HUES6 (cell line): ENCODE measurements at regions not wholly inside any gene's neighbourhood (a gene's known extent, or its start where the extent isn't known, plus 50 kb on each side); places are given as distances from the start of the nearest gene placed in this dataset.

Source experiments
- H3K27ac ChIP-seq: 2 replicates; pipeline ENCODE4 v1.7.0; 2013; ENCODE audit warnings: low read depth, mild to moderate bottlenecking, low read length, inconsistent platforms
- H3K27me3 ChIP-seq: 2 replicates; pipeline ENCODE4 v1.6.1; 2013; ENCODE audit warnings: low read length; ENCODE audit not compliant: control insufficient read depth, insufficient read depth
- H3K36me3 ChIP-seq: 2 replicates; pipeline ENCODE4 v1.6.1; 2013; ENCODE audit warnings: low read length; ENCODE audit not compliant: control insufficient read depth, insufficient read depth
- H3K4me1 ChIP-seq: 2 replicates; pipeline ENCODE4 v1.6.1; 2013; ENCODE audit warnings: low read length; ENCODE audit not compliant: control insufficient read depth, insufficient read depth
- H3K4me3 ChIP-seq: 2 replicates; pipeline ENCODE4 v1.5.1; 2013; ENCODE audit warnings: low read depth, low read length
- H3K9ac ChIP-seq: one replicate; pipeline ENCODE4 v1.6.1; 2013; ENCODE audit warnings: mild to moderate bottlenecking, low read length
- H3K9me3 ChIP-seq: 2 replicates; pipeline ENCODE4 v1.6.1; 2013; ENCODE audit warnings: low read depth, low read length; ENCODE audit not compliant: control insufficient read depth, insufficient read depth

DNA sequence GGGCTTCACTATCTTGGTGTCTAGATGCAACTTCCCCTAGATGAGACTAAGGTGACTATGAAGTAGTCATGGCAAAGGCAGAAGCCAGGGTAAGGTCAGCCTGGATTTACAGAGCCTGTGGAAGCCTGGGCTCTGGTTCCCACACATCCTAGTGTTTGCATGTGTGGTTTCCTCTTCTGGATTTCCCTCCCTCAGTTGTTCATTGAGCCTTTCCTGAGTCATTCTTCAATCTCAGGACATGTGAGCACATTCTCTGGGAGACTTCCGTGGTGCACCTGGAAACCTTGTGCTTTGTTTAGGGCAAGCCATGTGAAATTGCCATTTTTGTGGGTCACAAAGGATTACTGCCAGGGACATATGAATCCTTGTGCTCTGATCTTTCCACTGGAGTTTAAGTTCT is 236.6 kb downstream of the C12orf75 start:
- Histone ChIP-seq H3K4me1 (peaks cover 10% of the 10 kb centered on the region), H3K27ac (no peak overlapping the region), H3K9ac (no peak overlapping the region), H3K9me3 (no peaks in the 10 kb centered on the region), H3K27me3 (no peaks in the 10 kb centered on the region), H3K4me3 (no peak overlapping the region), H3K36me3 (no peaks in the 10 kb centered on the region)

DNA sequence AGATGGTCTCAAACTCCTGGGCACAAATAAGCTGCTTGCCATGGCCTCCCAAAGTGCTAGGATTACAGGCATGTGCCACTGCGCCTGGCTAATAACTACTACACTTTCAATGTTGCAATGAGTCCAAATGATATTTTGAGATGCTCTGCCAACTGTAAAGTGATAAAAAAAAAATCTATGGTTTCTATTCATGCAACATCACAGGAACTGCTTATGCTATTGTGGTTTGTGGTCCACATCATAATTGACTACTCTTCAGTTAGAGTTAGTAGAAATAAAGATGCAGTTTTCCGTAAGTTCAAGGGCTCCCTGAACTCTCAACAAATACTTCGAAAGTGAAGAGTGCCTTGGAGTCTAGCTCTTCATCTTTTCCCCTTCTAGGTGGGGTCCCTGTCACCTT is 239.4 kb downstream of the C12orf75 start:
- H3K4me3 ChIP-seq, result no peak overlapping the region

DNA sequence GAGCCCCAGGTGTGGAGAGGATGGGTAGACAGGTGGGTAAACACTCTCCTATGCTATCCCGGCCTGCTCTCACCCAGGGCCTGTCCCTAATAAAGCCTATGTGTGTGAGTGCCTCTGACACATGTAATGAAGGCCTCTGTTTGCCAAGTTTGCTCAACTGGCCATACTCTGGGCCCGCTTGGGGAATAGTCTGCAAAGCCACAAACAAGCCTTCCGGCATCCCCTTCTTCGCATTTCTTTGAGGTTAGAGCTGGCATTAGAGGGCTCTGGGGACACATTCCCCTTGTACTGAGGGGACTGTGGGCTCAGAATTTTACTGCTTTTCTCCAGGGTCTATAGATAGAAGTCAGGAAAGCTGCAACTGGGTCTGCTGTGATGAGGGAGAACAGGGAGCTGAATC is 240.5 kb downstream of the C12orf75 start:
- no peaks in the 10 kb centered on the region for H3K27me3 ChIP-seq
- H3K27ac ChIP-seq, result no peak overlapping the region
- H3K9me3 ChIP-seq, result no peaks in the 10 kb centered on the region
- no peaks in the 10 kb centered on the region for H3K36me3 ChIP-seq
- no peak overlapping the region for H3K9ac ChIP-seq
- H3K4me3 ChIP-seq, result no peak overlapping the region
- no peaks in the 10 kb centered on the region for H3K4me1 ChIP-seq

More for the DNA sequence above, 239.4 kb downstream of the C12orf75 start:
- no peaks in the 10 kb centered on the region for H3K36me3 ChIP-seq
- H3K27me3 ChIP-seq, result no peaks in the 10 kb centered on the region
- H3K27ac ChIP-seq, result no peak overlapping the region
- H3K9me3 ChIP-seq, result no peaks in the 10 kb centered on the region
- H3K4me1 ChIP-seq, result no peaks in the 10 kb centered on the region
- no peak overlapping the region for H3K9ac ChIP-seq

DNA sequence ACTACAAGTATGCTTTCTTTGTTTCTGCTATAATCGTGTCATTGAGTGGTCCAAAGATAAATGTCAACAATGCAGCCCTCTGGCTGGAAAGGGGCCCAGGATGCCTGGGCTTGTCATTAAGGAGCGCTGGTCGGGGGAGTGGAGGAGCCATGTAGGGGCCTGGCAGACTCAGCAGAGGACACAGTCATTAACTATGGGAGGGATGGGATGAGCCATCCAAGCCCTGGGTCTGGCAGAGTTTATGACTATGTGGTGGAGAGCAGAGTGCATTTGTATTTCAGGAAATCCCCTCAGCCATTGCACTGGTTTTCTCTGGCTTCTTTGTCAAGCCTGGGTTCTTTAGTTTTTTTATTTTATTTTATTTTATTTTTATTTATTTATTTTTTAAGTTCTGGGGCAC is 243.1 kb downstream of the C12orf75 start:
- H3K9ac ChIP-seq, result no peak overlapping the region
- H3K27ac ChIP-seq, result no peak overlapping the region
- no peaks in the 10 kb centered on the region for H3K36me3 ChIP-seq
- H3K4me1 ChIP-seq, result no peaks in the 10 kb centered on the region
- no peaks in the 10 kb centered on the region for H3K9me3 ChIP-seq
- H3K27me3 ChIP-seq, result no peaks in the 10 kb centered on the region
- no peak overlapping the region for H3K4me3 ChIP-seq

DNA sequence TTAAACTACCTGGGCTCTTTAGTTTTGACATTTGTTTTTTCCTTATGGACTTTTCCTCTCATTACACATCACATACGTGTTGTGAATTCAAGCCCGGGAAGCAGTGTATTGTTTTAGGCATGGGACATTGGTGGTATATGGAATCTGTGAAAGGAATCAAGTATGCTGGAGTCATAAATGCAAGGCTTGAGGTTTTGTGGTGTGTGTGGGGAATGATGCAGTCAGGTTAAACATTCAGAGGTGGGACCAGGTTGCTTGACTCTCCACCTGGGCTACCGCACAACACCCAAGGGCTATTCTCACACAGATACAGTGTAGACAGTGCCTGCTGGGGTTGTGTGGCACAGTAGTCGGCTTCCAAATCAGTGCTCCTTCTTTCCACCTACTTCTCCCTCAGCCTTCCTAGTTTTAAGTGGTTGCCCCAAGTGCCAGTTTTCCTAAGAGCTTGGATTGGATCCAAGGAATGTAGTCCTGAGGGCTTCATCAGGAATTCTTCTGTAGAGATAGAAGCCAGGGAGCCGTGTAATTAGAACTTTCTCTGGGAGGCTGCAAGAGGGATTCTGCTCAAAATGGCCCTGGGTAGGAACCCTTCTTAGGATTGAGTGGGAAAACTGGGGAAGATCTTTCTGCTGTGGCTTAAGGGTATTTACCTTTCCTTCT is 243.7 kb downstream of the C12orf75 start:
- Histone ChIP-seq H3K36me3 (no peaks in the 10 kb centered on the region), H3K9me3 (no peaks in the 10 kb centered on the region), H3K4me3 (no peak overlapping the region), H3K4me1 (no peaks in the 10 kb centered on the region), H3K27me3 (no peaks in the 10 kb centered on the region), H3K27ac (no peak overlapping the region), H3K9ac (no peak overlapping the region)

DNA sequence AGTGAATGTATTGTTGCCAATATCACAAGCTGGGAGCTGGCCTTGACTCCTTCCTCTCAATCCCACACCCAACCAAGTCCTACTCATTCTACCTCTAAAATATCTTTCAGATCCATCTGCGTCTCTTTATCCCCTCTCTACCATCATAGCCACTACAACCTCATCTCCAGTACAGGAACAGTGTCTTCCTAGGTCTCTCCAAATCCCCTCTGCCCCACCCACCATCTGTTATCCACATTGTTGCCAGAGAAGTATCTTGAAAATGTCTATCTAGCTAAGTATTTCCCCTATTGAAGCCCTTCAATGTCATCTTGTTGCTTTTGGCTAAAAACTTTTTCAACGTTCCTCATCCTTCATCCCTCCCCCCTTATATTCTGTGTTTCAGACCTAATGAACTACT is 244.7 kb downstream of the C12orf75 start:
- H3K4me3 ChIP-seq, result no peak overlapping the region
- H3K27me3 ChIP-seq, result no peaks in the 10 kb centered on the region
- no peak overlapping the region for H3K27ac ChIP-seq
- no peaks in the 10 kb centered on the region for H3K9me3 ChIP-seq
- no peak overlapping the region for H3K9ac ChIP-seq
- H3K36me3 ChIP-seq, result no peaks in the 10 kb centered on the region
- H3K4me1 ChIP-seq, result no peaks in the 10 kb centered on the region

DNA sequence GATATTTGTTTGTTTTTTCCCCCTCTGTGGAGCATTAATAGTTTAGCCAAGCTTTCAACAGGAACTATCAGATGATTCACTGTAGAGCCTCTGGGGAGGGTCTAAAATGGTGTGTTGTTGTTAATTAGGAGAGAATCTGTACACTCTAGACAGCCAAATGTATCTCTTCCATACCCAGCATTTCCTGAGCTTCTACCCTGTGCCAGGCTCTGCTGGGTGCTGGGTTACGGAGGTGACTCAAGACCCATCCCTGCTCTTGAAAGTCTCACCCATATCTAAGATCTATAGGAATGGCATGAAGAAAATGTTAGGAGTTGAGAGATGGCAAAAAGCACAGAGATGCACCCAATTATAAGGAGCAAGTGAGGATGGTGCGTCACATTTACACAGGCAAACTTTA is 245.8 kb downstream of the C12orf75 start:
- Histone ChIP-seq H3K9me3 (no peaks in the 10 kb centered on the region), H3K36me3 (no peaks in the 10 kb centered on the region), H3K4me1 (no peaks in the 10 kb centered on the region), H3K9ac (no peak overlapping the region), H3K27me3 (no peaks in the 10 kb centered on the region), H3K4me3 (no peak overlapping the region), H3K27ac (no peak overlapping the region)

DNA sequence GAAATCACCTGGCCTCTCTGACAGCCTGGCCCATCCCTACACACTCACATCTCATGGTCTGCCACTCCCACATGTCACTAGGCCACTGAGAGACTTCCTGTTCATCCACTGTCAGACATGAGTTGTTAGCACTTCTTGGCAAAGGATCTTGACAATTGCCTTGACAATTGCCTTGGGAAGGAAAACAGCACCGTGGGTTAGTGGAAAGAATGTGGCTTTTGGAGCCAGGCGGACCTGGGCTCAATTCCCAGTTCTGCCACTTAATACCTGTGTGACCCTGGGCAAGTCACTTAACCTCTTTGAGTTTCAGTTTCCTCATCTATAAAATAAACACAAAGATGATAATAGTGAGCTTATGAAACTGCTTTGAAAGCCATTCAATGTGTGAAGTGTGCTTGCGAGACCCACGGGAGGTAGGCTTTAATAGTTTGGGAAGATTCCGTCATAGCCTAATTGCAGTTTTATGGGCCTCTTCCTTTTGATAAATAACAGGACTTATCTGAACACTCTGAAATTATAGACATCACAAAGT is 250.4 kb downstream of the C12orf75 start:
- Histone ChIP-seq H3K4me1 (no peaks in the 10 kb centered on the region), H3K9me3 (no peaks in the 10 kb centered on the region), H3K27ac (no peak overlapping the region), H3K36me3 (no peaks in the 10 kb centered on the region), H3K4me3 (no peak overlapping the region), H3K27me3 (no peaks in the 10 kb centered on the region), H3K9ac (no peak overlapping the region)

DNA sequence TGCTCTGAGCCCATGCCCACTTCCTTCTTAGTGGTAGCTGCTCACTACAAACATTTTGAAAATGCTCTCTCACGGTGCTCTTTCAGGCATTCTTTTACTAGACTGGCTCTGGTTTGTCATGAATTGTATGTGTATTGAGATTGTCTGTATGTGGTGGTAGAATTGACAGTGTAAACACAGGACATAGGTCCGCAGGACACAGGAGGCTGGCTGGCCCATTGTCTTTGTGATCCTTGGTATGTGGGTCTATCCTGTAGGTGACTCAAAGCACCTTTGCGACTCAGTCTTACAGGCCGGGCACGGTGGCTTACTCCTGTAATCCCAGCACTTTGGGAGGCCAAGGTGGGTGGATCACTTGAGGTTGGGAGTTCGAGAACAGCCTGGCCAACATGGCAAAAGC is 250.9 kb downstream of the C12orf75 start:
- H3K27me3 ChIP-seq, result no peaks in the 10 kb centered on the region
- no peak overlapping the region for H3K27ac ChIP-seq
- no peaks in the 10 kb centered on the region for H3K36me3 ChIP-seq
- H3K9me3 ChIP-seq, result no peaks in the 10 kb centered on the region
- no peaks in the 10 kb centered on the region for H3K4me1 ChIP-seq
- H3K9ac ChIP-seq, result no peak overlapping the region
- no peak overlapping the region for H3K4me3 ChIP-seq

DNA sequence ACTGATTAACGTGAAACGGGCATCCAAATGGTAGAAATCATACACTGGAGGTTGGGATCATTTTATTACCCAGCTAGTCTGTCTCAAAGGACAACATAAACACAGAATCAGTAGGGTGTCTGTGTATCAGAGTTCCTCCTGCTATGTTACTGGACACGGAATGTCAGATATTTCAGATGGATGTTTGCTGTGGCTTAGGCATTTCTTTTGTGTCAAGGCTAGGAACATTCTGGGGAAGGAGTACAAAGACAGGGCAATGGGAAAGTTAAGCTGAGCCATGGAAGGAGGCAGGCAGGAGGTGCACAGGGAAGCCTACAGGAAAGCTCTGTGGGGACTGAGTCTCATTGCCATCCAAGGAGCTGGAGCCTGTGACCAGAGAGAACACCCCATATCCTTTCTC is 254.6 kb downstream of the C12orf75 start:
- Histone ChIP-seq H3K9me3 (no peaks in the 10 kb centered on the region), H3K4me3 (no peak overlapping the region), H3K27me3 (no peaks in the 10 kb centered on the region), H3K27ac (no peak overlapping the region), H3K4me1 (no peaks in the 10 kb centered on the region), H3K9ac (no peak overlapping the region), H3K36me3 (no peaks in the 10 kb centered on the region)

DNA sequence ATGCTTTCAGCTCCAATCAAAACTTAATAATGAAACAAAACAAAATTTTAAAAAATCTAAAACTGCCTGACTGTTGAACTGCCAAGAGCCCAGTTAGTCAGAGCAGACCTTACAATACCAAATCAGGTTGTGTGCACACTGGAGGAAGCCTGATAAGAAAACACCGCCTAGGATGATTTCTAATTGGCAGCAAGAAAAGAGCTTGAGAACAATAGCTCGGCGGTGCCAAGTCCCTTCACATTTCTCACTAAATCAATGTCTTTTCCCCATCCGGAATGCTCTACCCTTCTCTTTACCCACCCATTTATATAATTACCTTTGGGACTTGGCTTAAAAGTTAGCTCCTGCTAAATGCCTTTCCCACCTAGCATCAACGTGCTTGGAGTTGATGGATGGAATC is 256.7 kb downstream of the C12orf75 start:
- Histone ChIP-seq H3K4me3 (no peak overlapping the region), H3K27ac (no peak overlapping the region), H3K9me3 (no peaks in the 10 kb centered on the region), H3K9ac (no peak overlapping the region), H3K36me3 (no peaks in the 10 kb centered on the region), H3K27me3 (no peaks in the 10 kb centered on the region), H3K4me1 (no peaks in the 10 kb centered on the region)
